ENCODE measurements at regions not wholly inside any gene's neighbourhood (a gene's known extent, or its start where the extent isn't known, plus 50 kb on each side); places are given as distances from the start of the nearest gene placed in this dataset.

GRCh38 chr4:62429297-62429696 lies 1229.2 kb downstream of the ADGRL3 start:
- TF ChIP-seq CTCF (conservative IDR thresholded peaks at IDR 0.05) (no peak), ZFX (IDR thresholded peaks at IDR 0.05) (no peak)
- H3K27ac ChIP-seq = no peak overlapping the region

- TF ChIP-seq CTCF (conservative IDR thresholded peaks at IDR 0.05) = no peak
- TF ChIP-seq ZFX (IDR thresholded peaks at IDR 0.05) = no peak
- H3K27ac ChIP-seq = no peak overlapping the region
These were observed 1215.1 kb downstream of the ADGRL3 start for GRCh38 chr4:62415256-62415655.

GRCh38 chr4:62414563-62414962 lies 1214.4 kb downstream of the ADGRL3 start:
- TF ChIP-seq ZFX (IDR thresholded peaks at IDR 0.05) (no peak), CTCF (conservative IDR thresholded peaks at IDR 0.05) (no peak)
- H3K27ac ChIP-seq = no peak overlapping the region

- TF ChIP-seq ZFX (IDR thresholded peaks at IDR 0.05) (no peak), CTCF (conservative IDR thresholded peaks at IDR 0.05) (no peak)
- H3K27ac ChIP-seq = no peak overlapping the region
These were observed 1210.4 kb downstream of the ADGRL3 start for GRCh38 chr4:62410371-62411003.

DNA sequence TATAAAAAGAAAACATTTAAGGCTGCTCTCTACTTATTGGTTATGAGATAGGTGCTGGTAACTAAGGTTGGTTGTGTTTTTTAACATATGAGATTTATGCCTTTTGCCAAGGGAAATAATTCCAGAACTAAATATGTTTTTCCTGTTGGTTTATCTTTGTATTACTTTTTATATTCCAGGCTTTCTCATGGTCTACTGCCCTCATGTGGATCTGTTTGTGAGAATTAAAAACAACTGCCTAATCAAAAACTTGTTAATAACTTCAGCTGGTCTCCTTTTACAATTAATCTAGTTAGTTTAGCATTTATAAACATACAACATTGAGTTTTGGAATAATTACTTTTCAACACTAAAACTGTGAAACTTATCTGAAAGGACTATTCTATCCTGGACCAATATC lies 1208.3 kb downstream of the ADGRL3 start:
- TF ChIP-seq ZFX (IDR thresholded peaks at IDR 0.05) (no peak), CTCF (conservative IDR thresholded peaks at IDR 0.05) (no peak; the same call in 1 of the 2 replicates)
- H3K27ac ChIP-seq = no peak overlapping the region

DNA sequence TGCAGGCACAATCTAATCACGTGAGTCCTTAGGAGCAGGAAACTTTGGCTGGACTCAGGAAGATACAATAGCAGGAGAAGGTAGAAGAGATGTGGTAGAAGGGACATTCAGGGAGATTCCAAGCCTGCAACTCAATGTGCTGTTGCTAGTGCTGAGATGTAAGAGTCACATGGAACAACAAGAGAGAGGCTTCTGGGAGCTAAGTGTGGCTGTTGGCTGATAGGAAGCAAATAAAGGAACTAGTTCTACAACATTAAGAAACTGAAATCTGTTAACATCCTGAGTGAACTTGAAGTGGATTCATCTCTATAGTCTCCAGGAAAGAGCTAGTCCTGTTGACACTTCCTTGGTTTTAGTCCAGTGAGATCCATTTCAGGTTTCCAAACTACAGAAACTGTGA lies 1207.4 kb downstream of the ADGRL3 start:
- no peak for TF ChIP-seq CTCF (conservative IDR thresholded peaks at IDR 0.05)
- no peak for TF ChIP-seq ZFX (IDR thresholded peaks at IDR 0.05)
- H3K27ac ChIP-seq = no peak overlapping the region

DNA sequence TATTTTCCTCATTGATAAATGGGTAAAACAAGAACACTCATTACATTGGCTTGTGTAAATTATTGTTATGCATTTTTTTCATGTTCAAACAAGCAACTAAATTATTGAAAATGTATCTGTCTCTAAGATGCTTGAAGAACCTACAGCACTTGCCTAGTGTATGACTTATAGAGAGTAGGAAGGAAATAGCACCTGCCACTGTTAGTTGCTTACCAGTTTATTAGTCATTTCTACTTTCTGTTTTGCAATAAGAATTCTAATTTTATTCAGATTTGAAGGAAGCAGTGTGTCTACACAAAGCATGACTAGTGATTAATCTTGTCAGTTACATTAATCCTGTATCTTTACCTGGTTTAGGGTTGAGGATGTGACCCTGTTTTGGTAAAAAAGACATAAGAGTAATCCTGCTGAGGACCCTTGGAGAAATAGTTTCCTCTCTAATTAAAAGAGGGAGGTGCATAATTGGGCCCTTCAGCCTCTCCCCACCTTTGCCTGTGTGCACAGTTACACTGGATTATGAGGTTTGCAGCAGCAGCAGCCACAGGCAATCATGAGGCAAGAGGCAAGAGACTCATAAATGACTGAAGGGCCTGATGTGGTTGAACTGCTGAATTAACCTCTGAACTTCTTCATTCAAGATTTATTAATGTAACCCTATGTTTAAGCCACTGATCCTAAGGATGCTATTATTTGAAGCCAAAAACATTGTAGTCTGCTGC lies 1202.1 kb downstream of the ADGRL3 start:
- no peak overlapping the region for H3K27ac ChIP-seq
- TF ChIP-seq CTCF (conservative IDR thresholded peaks at IDR 0.05) (no peak), ZFX (IDR thresholded peaks at IDR 0.05) (no peak)

Data from C4-2B (cell line).